SIG-M5 (cell line): ENCODE measurements at regions not wholly inside any gene's neighbourhood (a gene's known extent, or its start where the extent isn't known, plus 50 kb on each side); places are given as distances from the start of the nearest gene placed in this dataset.

ENCODE experiments used
- DNase-seq: peaks from one replicate; lab custom pipeline; 2025; lab: John Stamatoyannopoulos, UW

DNA sequence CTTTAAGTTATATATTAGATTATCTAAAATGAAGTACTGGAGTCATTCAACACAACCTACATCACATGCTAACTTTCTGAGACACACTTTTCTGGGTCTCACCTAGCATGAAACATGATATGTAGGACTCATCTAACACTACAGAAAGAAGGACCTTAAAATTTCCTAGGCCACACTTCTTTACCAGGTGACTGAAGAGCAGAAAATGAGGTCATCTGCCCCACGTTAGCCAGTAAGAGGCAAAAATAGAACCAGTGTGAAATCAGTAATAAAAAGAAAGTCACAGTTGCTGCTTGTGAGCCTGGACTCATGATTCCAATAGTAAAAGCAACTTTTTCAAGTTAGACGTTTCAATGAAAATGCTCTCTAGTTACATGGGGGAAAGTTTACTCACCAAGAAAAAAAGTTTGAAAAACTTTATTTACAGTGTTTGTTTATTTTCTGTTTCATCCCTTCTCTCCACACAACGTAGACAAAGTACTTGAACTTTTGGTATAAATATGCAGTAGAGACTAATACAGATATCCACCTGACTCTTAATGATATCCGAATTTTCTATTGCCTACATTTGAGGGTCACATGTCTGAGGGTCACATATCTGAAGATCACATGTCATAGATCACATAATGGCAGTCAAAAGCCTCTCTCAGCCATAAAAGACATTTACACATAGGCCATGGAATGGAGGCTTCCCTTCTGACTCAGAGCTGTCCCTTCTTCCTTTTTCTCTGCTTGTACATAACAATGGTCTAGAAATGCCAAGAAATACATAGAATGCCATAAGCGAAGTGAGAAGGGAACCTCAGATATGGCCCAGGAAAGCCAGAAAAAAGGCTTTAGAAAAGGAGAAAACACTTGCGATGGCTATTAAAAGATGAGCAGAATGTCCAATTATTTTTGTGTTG lies 362.9 kb downstream of the ZEB2 start:
- DNase-seq = no peak

GRCh38 chr2:144154205-144154604 lies 365.7 kb downstream of the ZEB2 start:
- DNase-seq = no peak

- DNase-seq = no peak
Observed at GRCh38 chr2:144152817-144153271, 367.1 kb downstream of the ZEB2 start.

- no peak for DNase-seq
Observed at GRCh38 chr2:144151851-144152250, 368.1 kb downstream of the ZEB2 start.

GRCh38 chr2:144151405-144151804 lies 368.5 kb downstream of the ZEB2 start:
- DNase-seq = no peak

- no peak for DNase-seq
Observed at GRCh38 chr2:144147356-144147755, 372.6 kb downstream of the ZEB2 start.

DNA sequence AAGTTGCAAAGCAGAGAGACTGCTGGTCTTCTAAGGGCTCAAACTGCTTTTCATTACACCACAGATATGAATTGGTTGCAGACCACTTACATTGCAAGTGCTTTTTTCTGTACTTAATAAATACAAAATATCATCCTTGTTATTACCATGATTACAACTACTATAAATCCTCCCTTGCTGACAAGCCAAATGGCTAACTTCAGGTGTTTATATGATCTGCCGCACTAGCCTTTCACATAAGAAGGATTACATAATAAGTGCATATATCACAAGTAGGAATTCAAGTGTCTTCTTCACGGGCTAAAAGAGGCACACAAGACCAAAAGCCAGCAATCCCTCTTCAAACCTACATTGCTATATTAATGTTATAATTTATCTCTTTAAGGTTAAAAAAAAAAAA lies 373.0 kb downstream of the ZEB2 start:
- DNase-seq = no peak

DNA sequence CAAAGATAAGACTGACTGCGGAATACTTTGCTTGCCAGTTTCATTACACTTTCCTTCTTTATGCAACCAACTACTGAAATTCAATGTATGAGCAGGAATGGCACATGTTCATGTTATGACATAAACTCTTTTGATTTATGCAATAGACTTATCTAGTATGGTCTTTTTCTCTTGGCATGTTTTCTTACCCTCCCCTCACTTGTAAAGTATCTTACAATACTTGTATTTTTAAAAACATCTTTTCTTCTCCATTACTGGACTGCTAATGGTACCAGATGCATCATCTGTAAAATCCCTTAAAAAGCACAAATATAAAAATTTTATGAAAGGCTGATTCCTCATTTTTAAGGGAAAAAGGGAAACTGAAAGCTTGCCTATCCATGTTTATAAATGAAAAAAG lies 373.8 kb downstream of the ZEB2 start:
- DNase-seq = no peak

GRCh38 chr2:144143294-144144151 lies 376.4 kb downstream of the ZEB2 start:
- no peak for DNase-seq

DNA sequence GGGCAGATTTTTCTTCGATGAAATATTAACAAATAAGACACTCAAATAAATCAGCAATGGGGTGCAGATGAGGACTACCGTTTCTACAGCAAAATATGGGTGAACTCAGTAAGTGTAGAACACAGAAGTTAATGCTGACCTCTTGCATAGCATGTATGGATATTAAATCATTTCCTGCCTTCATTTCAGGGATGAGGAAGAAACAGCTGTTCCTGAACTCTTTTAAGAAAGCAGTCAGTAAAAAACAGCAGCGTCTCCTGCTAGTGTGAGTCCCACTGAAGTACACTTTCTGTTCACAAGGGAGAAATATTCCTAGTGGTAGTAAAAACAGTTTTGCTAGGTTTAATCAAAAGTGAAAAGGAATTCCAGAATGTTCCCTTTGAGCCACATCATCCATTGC lies 379.0 kb downstream of the ZEB2 start:
- DNase-seq = no peak

- no peak for DNase-seq
Observed at GRCh38 chr2:144137705-144138428, 382.1 kb downstream of the ZEB2 start.

DNA sequence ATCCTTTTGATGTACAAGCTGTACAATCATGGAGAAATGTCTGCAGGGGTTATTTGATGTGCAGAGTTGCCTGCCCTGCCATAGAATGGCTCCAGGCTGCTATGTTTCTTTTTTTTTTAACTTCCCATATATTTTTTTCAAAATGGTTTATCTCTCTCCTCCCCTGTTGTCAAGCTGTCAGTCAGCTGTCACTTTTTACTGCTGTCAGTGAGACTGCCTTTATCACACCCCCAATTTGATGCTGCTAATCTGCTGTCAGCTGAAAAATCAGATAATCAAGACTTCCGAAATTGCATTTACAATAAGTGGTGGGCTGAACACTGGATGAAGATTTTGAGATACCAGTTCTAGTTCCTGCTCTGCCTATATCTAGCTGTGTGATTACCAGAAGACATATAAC lies 382.6 kb downstream of the ZEB2 start:
- DNase-seq = no peak

DNA sequence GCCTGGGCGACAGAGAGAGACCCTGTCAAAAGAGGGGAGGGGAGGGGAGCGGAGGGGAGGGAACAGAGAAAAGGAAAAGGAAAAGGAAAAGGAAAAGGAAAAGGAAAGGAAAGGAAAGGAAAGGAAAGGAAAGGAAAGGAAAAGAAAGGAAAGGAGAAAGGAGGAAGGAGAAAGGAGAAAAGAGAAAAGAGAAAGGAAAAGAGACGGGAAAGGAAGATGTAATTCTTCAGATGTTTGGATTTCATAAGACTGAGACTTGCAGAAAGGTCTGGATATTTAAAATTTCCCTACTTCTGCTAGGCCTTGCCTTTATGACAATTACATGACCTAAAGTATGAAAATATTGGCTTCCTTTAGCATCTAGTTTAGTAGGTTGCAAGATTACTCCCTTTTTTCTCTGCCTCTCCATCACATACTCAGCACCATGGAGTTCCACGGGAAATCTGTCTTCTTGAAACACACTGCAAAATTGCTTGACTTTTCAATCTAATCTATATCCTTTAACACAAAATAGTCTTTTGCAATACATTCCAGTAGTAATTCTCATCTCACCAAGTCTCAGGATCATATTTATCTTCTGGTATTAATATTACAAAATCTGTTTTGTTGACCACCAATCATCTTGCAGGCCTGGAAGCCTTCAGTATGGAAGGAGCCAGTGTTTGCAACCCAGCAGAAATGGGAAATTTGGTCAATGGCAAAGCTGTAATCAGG lies 383.5 kb downstream of the ZEB2 start:
- no peak for DNase-seq

DNA sequence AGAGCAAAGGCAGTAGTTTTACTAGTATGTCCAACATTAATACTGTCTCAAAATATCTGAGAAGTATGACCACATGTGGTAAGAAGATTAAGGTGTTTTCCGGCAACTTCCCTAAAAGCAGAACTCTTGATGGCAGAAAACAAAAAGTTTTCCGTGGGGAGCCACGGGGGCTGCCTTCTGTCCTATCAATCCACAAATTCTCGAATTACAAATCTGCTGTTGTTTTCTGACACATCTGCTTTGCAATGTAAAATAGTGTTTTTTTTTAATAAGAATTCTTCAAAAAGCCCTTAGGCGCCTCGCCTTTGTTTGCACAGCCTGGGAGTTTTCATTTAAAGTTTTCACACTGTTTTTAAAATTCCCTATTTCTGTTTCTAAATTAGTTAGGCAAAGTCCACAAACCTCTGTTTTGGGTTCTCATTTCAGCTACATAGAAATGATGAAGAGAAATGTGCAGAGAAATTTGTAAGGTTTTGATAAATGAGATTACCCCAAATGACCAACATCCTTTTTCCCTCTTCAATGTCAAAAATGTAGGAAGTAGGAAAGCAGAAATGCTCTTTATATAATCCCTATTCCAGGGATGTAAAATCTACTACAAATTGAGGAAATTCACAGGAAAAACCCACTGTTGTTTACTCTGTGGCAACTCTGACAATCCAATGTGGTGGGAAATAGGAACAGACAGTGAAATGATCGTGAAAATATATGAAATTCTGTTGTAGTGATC lies 385.8 kb downstream of the ZEB2 start:
- DNase-seq = no peak

DNA sequence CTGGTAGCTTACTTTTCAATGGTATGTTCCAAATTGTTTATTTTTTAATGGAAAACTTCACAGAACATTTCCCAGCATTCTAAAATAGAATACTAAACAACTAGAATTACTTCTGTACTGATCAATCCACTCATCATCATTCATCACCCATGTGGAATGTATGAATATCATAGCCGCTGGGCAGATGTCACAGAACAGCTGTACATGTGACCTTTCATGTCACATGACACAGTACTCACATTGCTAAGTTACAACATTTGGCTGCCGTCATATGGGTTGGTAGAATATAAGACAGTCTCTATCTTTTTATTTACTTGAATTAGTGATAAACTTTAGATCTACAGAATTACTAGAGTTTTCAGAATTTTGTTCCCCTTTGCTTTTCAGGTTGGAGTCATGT lies 387.6 kb downstream of the ZEB2 start:
- no peak for DNase-seq

DNA sequence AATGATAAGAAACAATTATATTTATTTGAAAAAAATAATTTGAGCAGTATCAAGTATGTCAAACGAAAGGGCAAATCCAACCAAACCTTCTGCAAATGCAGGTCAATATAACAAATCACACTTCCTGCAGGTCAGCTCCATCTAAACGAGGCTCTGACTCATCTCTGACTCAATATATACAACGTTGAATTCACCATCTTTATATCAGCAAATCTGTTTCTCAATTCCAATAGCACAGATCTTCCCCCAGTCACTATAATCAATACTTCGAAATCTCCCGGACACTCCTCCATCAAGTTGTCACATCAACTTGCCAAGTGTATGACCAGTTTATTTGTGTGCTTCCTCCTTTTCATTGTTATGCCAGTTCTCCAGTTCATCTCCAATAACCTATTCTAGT lies 388.9 kb downstream of the ZEB2 start:
- no peak for DNase-seq

DNA sequence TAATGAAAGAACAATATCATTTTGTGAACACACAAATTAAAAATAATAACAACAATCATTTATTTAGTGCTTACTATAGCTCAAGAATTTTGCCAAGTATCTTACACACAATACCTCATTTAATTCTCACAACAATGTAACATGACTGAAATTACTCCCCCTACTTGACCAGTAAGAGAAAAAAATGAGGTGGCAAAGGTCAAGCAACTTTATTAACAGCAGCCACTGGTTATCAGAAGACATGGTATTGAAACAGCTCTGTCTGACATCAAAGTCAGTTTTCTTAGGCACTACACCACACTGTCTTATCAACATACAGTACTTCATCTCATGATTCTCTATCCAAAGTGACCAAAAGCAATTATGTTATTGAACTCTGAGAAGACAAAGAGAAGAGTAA lies 389.4 kb downstream of the ZEB2 start:
- no peak for DNase-seq

DNA sequence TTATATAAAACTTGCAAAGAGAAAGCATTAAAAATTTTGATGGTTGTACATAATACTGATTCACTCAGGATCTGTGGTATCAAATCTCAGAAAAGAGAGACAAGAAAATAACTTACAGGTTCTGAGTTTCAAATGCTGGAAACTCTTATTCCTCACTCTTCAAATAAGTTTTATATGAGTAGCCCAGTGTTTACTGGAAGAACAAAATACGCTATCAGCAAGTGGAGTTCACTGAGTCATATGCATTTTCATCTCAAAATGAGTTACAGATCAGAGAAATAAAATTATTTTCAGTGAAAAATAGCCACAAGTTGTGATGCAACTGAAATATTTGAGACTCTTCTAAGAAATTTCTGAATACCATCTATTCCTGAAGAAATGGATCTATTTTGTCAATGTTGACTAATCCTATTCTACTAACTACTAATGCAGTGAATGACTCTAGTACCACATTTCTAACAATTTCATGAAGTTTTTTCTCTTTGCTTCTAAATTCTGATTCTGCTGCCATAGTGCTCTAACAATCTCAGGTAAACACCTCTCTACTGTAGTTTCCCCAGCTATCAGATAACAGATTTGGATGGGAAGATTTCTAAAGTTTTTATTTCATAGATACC lies 391.7 kb downstream of the ZEB2 start:
- no peak for DNase-seq

- DNase-seq = no peak
Observed at GRCh38 chr2:144127693-144128092, 392.2 kb downstream of the ZEB2 start.

- DNase-seq = no peak
Observed at GRCh38 chr2:144126302-144126701, 393.6 kb downstream of the ZEB2 start.

DNA sequence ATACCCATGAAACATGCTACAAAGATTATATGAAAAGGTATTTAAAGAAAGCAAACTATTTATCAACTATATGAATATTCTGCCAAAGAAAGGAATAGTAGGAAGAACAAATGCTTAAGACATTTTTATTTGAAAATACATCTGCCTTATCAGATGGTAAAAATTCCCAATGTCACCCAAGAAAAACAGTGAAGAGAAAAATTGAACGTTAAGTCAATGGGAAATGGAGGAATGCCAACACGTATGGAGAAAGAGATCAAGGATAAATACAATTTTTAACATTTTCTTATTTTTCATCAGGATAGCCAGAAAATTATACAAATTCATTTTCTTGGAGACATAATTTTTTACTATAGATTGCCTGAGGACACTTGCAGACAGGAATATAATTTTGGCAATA lies 394.2 kb downstream of the ZEB2 start:
- no peak for DNase-seq
